Nephron (organoid): ENCODE measurements at regions not wholly inside any gene's neighbourhood (a gene's known extent, or its start where the extent isn't known, plus 50 kb on each side); places are given as distances from the start of the nearest gene placed in this dataset.

ENCODE experiments used
- H3K27ac Mint-ChIP-seq, 3 experiments: 2 replicates each; pipeline ENCODE4 v1.8.0; 2020; ENCODE audit warnings: mixed read lengths in 3 of 3, mild to moderate bottlenecking in 2 of 3, moderate library complexity in 1 of 3
- H3K27me3 Mint-ChIP-seq: 2 replicates; pipeline ENCODE4 v1.8.0; 2021; ENCODE audit warnings: low read depth, mild to moderate bottlenecking, moderate library complexity, mixed read lengths
- H3K36me3 Mint-ChIP-seq: 2 replicates; pipeline ENCODE4 v1.8.0; 2020; ENCODE audit warnings: low read depth, mixed read lengths
- H3K4me1 Mint-ChIP-seq: 2 replicates; pipeline ENCODE4 v1.8.0; 2020; ENCODE audit warnings: mixed read lengths
- H3K4me3 Mint-ChIP-seq, 3 experiments: 2 replicates each; pipeline ENCODE4 v1.8.0; 2020; ENCODE audit warnings: mild to moderate bottlenecking in 3 of 3, mixed read lengths in 3 of 3, moderate library complexity in 2 of 3
- H3K9me3 Mint-ChIP-seq: 2 replicates; pipeline ENCODE4 v1.8.0; 2020; ENCODE audit warnings: mixed read lengths
- TF ChIP-seq, protein P1 (sequence below), 3 experiments: fragments of 200-600 bp; sonication (generic); IDR thresholded peaks; one replicate each; pipeline ENCODE4 v1.5.0; 2021; ENCODE audit warnings: antibody characterized with exemption in 3 of 3; ENCODE audit not compliant: unreplicated experiment in 3 of 3

GRCh38 chr10:117674201-117674600, 131.7 kb downstream of the EMX2 start:
- Mint-ChIP-seq H3K27ac (peak overlapping the region; percentile 34 to 82 (median 70)), H3K9me3 (no peaks in the 10 kb centered on the region), H3K36me3 (no peaks in the 10 kb centered on the region), H3K4me1 (peaks cover 34% of the 10 kb centered on the region), H3K27me3 (peaks cover 10% of the 10 kb centered on the region), H3K4me3 (no peak overlapping the region)
- TF ChIP-seq, protein P1, sequence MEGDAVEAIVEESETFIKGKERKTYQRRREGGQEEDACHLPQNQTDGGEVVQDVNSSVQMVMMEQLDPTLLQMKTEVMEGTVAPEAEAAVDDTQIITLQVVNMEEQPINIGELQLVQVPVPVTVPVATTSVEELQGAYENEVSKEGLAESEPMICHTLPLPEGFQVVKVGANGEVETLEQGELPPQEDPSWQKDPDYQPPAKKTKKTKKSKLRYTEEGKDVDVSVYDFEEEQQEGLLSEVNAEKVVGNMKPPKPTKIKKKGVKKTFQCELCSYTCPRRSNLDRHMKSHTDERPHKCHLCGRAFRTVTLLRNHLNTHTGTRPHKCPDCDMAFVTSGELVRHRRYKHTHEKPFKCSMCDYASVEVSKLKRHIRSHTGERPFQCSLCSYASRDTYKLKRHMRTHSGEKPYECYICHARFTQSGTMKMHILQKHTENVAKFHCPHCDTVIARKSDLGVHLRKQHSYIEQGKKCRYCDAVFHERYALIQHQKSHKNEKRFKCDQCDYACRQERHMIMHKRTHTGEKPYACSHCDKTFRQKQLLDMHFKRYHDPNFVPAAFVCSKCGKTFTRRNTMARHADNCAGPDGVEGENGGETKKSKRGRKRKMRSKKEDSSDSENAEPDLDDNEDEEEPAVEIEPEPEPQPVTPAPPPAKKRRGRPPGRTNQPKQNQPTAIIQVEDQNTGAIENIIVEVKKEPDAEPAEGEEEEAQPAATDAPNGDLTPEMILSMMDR (IDR thresholded peaks at IDR 0.05; ENCODE audit: unreplicated experiment in 3 of 3), result no peak

DNA sequence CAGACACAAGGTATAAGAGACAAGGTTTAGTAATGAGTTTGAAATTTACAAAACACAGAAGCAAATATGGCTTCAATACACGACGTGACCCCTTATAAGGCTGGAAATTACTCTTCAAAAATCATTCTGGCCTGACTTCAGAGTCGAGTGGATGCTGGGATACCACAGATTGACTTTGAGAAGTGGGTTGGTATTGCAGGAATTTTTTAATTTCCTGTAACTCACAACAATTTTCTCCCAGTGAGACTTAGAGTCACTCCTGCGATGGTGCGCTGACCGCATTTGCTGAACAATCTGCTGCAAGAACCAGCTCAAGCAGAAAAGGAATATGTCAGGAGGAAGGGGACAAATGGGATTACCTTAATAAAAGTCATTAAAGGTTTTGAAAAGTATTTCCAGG, 132.1 kb downstream of the EMX2 start:
- no peaks in the 10 kb centered on the region for H3K36me3 Mint-ChIP-seq
- H3K27me3 Mint-ChIP-seq, result peaks cover 8% of the 10 kb centered on the region
- TF ChIP-seq, protein P1 (IDR thresholded peaks at IDR 0.05; ENCODE audit: unreplicated experiment in 3 of 3), result no peak
- peaks cover 32% of the 10 kb centered on the region for H3K4me1 Mint-ChIP-seq
- no peaks in the 10 kb centered on the region for H3K9me3 Mint-ChIP-seq
- H3K27ac Mint-ChIP-seq, result peak overlapping the region; percentile 34 to 82 (median 70)
- no peak overlapping the region for H3K4me3 Mint-ChIP-seq

- peaks cover 11% of the 10 kb centered on the region for H3K27me3 Mint-ChIP-seq
- peaks cover 32% of the 10 kb centered on the region for H3K4me1 Mint-ChIP-seq
- H3K9me3 Mint-ChIP-seq, result no peaks in the 10 kb centered on the region
- TF ChIP-seq, protein P1 (IDR thresholded peaks at IDR 0.05; ENCODE audit: unreplicated experiment in 3 of 3), result no peak
- H3K4me3 Mint-ChIP-seq, result no peak overlapping the region
- peak overlapping the region in 2 of 3 experiments; percentile 34 to 66 for H3K27ac Mint-ChIP-seq
- H3K36me3 Mint-ChIP-seq, result no peaks in the 10 kb centered on the region
Measured at GRCh38 chr10:117675514-117676055, 133.0 kb downstream of the EMX2 start.

DNA sequence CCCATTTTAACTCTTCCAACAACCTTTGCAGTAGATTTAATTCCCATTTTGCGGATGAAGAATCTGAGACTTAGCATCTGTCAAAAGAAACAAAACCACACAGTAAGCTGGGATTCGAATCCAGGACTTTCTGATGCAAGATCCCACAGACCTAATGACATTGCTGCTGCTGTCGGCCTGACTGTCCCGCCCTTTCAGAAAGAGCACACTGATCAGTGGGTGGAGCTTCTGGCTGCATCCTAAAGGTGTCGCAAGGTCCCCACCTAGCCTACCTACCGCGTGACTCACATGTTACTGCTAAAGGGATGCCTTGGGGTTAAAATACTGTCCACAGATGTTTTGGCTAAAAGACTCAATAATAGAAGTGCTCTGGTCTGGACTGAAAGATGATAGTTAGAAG, 134.7 kb downstream of the EMX2 start:
- Mint-ChIP-seq H3K36me3 (no peaks in the 10 kb centered on the region), H3K27me3 (peaks cover 11% of the 10 kb centered on the region), H3K4me3 (no peak overlapping the region), H3K27ac (peak overlapping the region; percentile 34 to 65 (median 40)), H3K9me3 (no peaks in the 10 kb centered on the region), H3K4me1 (peaks cover 35% of the 10 kb centered on the region)
- TF ChIP-seq, protein P1 (IDR thresholded peaks at IDR 0.05; ENCODE audit: unreplicated experiment in 3 of 3), result no peak

- Mint-ChIP-seq H3K4me1 (peaks cover 35% of the 10 kb centered on the region), H3K27ac (peak overlapping the region; percentile 34 to 65 (median 40)), H3K4me3 (no peak overlapping the region), H3K9me3 (no peaks in the 10 kb centered on the region), H3K27me3 (peaks cover 11% of the 10 kb centered on the region), H3K36me3 (no peaks in the 10 kb centered on the region)
- TF ChIP-seq, protein P1 (IDR thresholded peaks at IDR 0.05; ENCODE audit: unreplicated experiment in 3 of 3), result no peak
Measured at GRCh38 chr10:117677890-117678500, 135.4 kb downstream of the EMX2 start.

GRCh38 chr10:117680601-117681000, 138.1 kb downstream of the EMX2 start:
- no peak overlapping the region for H3K4me3 Mint-ChIP-seq
- H3K27me3 Mint-ChIP-seq, result peaks cover 14% of the 10 kb centered on the region
- no peaks in the 10 kb centered on the region for H3K36me3 Mint-ChIP-seq
- no peaks in the 10 kb centered on the region for H3K9me3 Mint-ChIP-seq
- TF ChIP-seq, protein P1 (IDR thresholded peaks at IDR 0.05; ENCODE audit: unreplicated experiment in 3 of 3), result no peak
- peak overlapping the region; percentile 50 to 87 (median 58) for H3K27ac Mint-ChIP-seq
- peaks cover 23% of the 10 kb centered on the region for H3K4me1 Mint-ChIP-seq
